ENCODE measurements at regions not wholly inside any gene's neighbourhood (a gene's known extent, or its start where the extent isn't known, plus 50 kb on each side); places are given as distances from the start of the nearest gene placed in this dataset.
"Not testable (repeated sequence)": the region's sequence is repeated elsewhere in the genome, so short reads cannot be mapped to it uniquely, and the experiment has no call there.

DNA sequence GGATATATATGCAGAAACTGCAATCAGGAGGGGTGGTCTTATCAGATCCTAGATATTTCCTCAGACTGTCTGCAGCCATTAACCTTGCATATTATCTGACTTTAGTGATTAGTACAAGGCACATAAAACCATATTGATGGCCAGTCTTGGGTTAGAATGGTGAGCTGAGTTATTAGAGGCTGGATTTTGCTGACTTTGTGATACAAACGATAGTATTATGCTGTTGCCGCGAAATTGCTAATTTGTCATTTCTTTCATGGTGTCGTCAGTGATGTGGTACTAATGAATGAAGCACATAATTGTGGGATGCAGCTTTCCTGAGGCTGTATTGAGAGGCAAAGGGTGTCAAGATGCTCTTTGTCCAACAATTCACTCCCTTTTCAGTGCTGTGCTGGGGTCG, 172.5 kb downstream of the TEX29 start:
- H3K4me2 ChIP-seq (ENCODE audit: low read length) = no peak overlapping the region
- H2AFZ ChIP-seq = no peak overlapping the region
- no peak overlapping the region for H3K9ac ChIP-seq
- H3K27me3 ChIP-seq (ENCODE audit: control insufficient read depth, insufficient read depth, low read length) = no peaks in the 10 kb centered on the region
- no peak overlapping the region for H3K27ac ChIP-seq
- H3K9me3 ChIP-seq (ENCODE audit: control insufficient read depth, low read length) = no peaks in the 10 kb centered on the region
- H3K36me3 ChIP-seq (ENCODE audit: control insufficient read depth, insufficient read depth, low read length) = no peaks in the 10 kb centered on the region
- H3K79me2 ChIP-seq = no peaks in the 10 kb centered on the region
- H3K4me1 ChIP-seq = no peaks in the 10 kb centered on the region
- TF ChIP-seq, protein P1, sequence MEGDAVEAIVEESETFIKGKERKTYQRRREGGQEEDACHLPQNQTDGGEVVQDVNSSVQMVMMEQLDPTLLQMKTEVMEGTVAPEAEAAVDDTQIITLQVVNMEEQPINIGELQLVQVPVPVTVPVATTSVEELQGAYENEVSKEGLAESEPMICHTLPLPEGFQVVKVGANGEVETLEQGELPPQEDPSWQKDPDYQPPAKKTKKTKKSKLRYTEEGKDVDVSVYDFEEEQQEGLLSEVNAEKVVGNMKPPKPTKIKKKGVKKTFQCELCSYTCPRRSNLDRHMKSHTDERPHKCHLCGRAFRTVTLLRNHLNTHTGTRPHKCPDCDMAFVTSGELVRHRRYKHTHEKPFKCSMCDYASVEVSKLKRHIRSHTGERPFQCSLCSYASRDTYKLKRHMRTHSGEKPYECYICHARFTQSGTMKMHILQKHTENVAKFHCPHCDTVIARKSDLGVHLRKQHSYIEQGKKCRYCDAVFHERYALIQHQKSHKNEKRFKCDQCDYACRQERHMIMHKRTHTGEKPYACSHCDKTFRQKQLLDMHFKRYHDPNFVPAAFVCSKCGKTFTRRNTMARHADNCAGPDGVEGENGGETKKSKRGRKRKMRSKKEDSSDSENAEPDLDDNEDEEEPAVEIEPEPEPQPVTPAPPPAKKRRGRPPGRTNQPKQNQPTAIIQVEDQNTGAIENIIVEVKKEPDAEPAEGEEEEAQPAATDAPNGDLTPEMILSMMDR (IDR thresholded peaks at IDR 0.05) = no peak
- H3K4me3 ChIP-seq (ENCODE audit: low read depth, low read length) = no peak overlapping the region

DNA sequence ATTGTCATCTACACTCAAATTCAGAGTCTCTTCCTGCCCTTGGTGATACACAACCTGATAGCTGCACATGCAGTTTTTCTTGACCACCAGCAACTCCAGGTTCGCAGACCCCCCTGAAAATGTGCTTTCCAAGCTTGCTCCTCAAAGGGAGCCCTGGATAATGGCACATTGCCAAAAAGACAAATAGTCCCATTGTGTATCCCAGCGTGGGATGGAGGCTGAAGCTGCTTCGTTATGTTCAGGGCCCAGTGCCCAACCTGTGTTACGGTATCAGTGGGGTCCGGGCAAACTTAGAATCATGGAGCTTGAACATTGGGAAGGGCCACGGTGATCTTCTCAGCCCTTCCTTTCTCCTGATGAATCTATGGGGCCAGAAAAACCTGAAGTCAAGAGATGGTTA, 173.0 kb downstream of the TEX29 start:
- no peak overlapping the region for H3K27ac ChIP-seq
- H3K27me3 ChIP-seq (ENCODE audit: control insufficient read depth, insufficient read depth, low read length) = no peaks in the 10 kb centered on the region

DNA sequence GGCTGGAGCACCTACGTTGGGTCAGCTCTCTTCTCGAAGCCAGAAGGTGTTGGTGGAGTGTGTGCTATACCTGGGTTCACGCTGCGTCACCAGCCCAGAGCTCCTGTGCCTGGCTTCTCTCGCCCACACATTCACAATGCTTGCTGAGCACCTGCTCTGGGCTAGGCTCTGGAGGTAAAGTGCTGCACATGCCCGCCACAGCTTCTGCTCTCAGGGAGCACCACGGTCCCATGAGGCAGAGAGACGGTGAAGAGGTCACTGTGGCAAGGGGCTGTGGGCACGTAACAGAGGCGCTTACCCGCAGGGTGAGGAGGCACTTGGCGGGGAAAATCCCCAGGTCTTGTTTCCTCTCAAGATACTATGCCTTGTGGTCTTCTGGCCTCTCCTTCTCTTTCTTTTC, 174.2 kb downstream of the TEX29 start:
- Histone ChIP-seq H3K9ac (no peak overlapping the region), H2AFZ (no peak overlapping the region), H3K9me3 (ENCODE audit: control insufficient read depth, low read length) (no peaks in the 10 kb centered on the region), H3K27ac (no peak overlapping the region), H3K36me3 (ENCODE audit: control insufficient read depth, insufficient read depth, low read length) (no peaks in the 10 kb centered on the region), H3K4me2 (ENCODE audit: low read length) (no peak overlapping the region), H3K4me3 (ENCODE audit: low read depth, low read length) (no peak overlapping the region), H3K27me3 (ENCODE audit: control insufficient read depth, insufficient read depth, low read length) (no peaks in the 10 kb centered on the region), H3K4me1 (no peaks in the 10 kb centered on the region), H3K79me2 (no peaks in the 10 kb centered on the region)
- TF ChIP-seq, protein P1 (IDR thresholded peaks at IDR 0.05) = no peak

More for the DNA sequence above, 173.0 kb downstream of the TEX29 start:
- no peaks in the 10 kb centered on the region for H3K36me3 ChIP-seq (ENCODE audit: control insufficient read depth, insufficient read depth, low read length)
- TF ChIP-seq, protein P1 (IDR thresholded peaks at IDR 0.05) = no peak
- H3K4me3 ChIP-seq (ENCODE audit: low read depth, low read length) = no peak overlapping the region
- H2AFZ ChIP-seq = no peak overlapping the region
- no peak overlapping the region for H3K4me2 ChIP-seq (ENCODE audit: low read length)
- H3K9ac ChIP-seq = no peak overlapping the region
- H3K4me1 ChIP-seq = no peaks in the 10 kb centered on the region
- H3K79me2 ChIP-seq = no peaks in the 10 kb centered on the region
- no peaks in the 10 kb centered on the region for H3K9me3 ChIP-seq (ENCODE audit: control insufficient read depth, low read length)

DNA sequence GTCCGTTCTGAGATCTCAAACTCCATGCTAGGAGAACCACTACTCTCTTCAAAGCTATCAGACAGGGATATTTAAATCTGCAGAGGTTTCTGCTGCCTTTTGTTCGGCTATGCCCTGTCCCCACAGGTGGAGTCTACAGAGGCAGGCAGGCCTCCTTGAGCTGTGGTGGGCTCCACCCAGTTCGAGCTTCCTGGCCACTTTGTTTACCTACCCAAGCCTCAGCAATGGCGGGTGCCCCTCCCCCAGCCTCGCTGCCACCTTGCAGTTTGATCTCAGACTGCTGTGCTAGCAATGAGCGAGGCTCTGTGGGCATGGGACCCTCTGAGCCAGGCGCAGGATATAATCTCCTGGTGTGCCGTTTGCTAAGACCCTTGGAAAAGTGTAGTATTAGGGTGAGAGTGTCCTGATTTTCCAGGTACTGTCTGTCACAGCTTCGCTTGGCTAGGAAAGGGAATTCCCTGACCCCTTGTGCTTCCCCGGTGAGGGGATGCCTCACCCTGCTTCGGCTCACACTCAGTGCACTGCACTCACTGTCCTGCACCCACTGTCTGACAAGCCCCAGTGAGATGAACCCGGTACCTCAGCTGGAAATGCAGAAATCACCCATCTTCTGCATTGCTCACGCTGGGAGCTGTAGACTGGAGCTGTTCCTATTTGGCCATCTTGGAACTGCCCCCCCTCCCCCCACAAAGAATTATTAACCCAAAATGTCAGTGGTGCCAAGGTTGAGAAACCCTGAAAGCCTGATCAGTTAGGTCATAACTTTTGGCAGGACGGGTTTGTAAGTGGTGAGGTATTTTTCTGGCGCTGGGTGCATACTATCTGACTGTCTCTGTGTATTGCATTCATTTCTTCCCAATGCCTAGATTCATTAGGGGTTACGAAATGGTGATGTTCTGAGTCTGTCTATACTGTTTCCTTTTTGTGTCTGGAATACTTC, 181.4 kb downstream of the TEX29 start:
- H3K27me3 ChIP-seq (ENCODE audit: control insufficient read depth, insufficient read depth, low read length); H3K4me2 ChIP-seq (ENCODE audit: low read length); H3K4me3 ChIP-seq (ENCODE audit: low read depth, low read length); H3K79me2 ChIP-seq; H3K9me3 ChIP-seq (ENCODE audit: control insufficient read depth, low read length); H3K36me3 ChIP-seq (ENCODE audit: control insufficient read depth, insufficient read depth, low read length); H2AFZ ChIP-seq; H3K4me1 ChIP-seq; H3K9ac ChIP-seq; H3K27ac ChIP-seq: not testable (repeated sequence)

DNA sequence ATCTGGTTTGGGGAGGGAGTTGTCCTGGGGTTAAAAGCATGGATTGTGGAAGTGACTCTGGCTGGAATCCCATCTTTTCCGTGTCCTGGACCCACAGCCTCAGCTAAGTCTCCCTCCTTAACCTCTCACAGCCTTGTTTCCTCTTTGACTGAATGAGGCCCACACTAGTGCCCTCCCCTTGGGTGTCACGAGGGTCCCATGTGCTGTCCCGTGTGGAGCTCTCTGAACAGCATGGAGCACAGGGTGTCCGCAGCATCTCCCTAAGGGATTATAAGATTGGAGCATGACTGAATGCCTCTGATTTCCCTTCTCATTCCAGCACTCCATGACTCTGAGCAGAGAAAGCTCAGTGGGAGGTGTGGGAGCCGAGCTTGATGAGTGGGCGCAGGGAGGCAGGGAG, 182.5 kb downstream of the TEX29 start:
- Histone ChIP-seq H3K4me1 (no peaks in the 10 kb centered on the region), H3K9ac (no peak overlapping the region), H3K9me3 (ENCODE audit: control insufficient read depth, low read length) (no peaks in the 10 kb centered on the region), H3K27ac (no peak overlapping the region), H3K4me3 (ENCODE audit: low read depth, low read length) (no peak overlapping the region), H3K4me2 (ENCODE audit: low read length) (no peak overlapping the region), H3K27me3 (ENCODE audit: control insufficient read depth, insufficient read depth, low read length) (peaks cover 5% of the 10 kb centered on the region), H3K79me2 (no peaks in the 10 kb centered on the region), H2AFZ (no peak overlapping the region), H3K36me3 (ENCODE audit: control insufficient read depth, insufficient read depth, low read length) (no peaks in the 10 kb centered on the region)
- TF ChIP-seq, protein P1 (IDR thresholded peaks at IDR 0.05) = no peak
